ENCODE measurements at regions not wholly inside any gene's neighbourhood (a gene's known extent, or its start where the extent isn't known, plus 50 kb on each side); places are given as distances from the start of the nearest gene placed in this dataset.

DNA sequence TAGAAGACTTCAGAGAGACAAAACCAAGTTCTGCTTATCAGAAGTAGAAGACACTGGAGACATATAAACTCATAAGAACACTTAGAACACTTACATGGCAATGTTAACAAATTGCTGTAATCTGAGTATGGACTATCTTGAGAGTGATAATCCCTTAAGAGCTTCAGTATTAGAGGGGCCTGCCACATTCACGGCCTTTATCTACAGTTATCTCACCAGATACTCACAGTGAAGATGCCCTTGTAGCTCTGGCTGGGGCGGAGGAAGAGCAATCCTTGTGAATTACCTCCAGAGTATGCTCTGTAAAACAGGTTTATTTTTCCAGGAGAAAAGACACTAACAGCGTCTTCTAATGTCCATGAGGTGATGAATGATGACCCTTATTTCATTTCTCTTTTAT lies 762.8 kb downstream of the FAM181B start:
- TF ChIP-seq, protein P1, sequence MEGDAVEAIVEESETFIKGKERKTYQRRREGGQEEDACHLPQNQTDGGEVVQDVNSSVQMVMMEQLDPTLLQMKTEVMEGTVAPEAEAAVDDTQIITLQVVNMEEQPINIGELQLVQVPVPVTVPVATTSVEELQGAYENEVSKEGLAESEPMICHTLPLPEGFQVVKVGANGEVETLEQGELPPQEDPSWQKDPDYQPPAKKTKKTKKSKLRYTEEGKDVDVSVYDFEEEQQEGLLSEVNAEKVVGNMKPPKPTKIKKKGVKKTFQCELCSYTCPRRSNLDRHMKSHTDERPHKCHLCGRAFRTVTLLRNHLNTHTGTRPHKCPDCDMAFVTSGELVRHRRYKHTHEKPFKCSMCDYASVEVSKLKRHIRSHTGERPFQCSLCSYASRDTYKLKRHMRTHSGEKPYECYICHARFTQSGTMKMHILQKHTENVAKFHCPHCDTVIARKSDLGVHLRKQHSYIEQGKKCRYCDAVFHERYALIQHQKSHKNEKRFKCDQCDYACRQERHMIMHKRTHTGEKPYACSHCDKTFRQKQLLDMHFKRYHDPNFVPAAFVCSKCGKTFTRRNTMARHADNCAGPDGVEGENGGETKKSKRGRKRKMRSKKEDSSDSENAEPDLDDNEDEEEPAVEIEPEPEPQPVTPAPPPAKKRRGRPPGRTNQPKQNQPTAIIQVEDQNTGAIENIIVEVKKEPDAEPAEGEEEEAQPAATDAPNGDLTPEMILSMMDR (IDR thresholded peaks at IDR 0.05): no peak
- no peak for TF ChIP-seq POLR2A (IDR thresholded peaks at IDR 0.05)

Measured in Peyer's patch (tissue), 4 donors.